ENCODE measurements at regions not wholly inside any gene's neighbourhood (a gene's known extent, or its start where the extent isn't known, plus 50 kb on each side); places are given as distances from the start of the nearest gene placed in this dataset.
"Not testable (repeated sequence)": the region's sequence is repeated elsewhere in the genome, so short reads cannot be mapped to it uniquely, and the experiment has no call there.

DNA sequence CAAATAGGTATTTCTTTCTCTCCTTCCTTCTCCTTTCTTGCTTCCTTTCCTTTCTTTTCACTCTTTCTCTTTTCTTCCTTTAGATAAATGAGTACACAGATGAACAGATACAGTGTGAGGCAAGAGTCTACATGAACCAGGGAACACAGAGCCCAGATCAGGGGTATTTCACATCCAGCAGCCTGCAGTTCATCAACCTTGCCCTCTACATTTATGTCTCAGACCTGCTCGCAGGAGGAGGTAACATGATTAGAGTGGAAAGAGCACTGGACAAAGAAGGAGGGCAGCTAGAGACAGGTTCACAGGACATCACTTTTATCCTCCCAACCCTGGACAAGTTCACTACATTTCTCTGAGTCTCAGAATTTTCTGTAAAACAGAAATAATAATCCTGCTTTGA, 773.1 kb downstream of the NTRK3 start:
- TF ChIP-seq, protein P1, sequence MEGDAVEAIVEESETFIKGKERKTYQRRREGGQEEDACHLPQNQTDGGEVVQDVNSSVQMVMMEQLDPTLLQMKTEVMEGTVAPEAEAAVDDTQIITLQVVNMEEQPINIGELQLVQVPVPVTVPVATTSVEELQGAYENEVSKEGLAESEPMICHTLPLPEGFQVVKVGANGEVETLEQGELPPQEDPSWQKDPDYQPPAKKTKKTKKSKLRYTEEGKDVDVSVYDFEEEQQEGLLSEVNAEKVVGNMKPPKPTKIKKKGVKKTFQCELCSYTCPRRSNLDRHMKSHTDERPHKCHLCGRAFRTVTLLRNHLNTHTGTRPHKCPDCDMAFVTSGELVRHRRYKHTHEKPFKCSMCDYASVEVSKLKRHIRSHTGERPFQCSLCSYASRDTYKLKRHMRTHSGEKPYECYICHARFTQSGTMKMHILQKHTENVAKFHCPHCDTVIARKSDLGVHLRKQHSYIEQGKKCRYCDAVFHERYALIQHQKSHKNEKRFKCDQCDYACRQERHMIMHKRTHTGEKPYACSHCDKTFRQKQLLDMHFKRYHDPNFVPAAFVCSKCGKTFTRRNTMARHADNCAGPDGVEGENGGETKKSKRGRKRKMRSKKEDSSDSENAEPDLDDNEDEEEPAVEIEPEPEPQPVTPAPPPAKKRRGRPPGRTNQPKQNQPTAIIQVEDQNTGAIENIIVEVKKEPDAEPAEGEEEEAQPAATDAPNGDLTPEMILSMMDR (IDR thresholded peaks at IDR 0.05; ENCODE audit: low read depth, low read length, missing control alignments) = no peak
- in situ Hi-C loops (cut with HindIII; ENCODE audit: low sequenced_read_pairs) = no loop called here
- H3K4me3 ChIP-seq (ENCODE audit: low read depth, low read length) = no peak overlapping the region
- DNase-seq (ENCODE audit: low read depth) = no peak

DNA sequence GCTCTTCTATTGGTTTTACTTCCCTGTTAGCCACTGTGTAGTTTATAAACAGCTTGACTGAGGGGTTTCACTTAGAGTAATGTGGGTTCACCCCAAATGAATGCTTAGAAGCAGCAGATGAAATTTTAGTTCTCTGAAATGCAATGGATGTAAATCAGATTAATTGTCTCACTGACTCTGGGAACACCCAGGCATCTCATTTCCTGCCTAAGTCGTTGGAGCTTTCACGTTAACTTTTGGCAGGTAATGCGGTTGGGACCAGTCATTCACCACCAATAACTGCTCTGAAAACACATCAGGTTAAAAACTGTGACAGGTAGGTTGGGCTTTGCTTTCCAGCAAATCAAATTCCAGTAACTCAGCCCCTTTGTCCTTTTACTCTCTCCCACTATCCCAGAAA, 775.4 kb downstream of the NTRK3 start:
- TF ChIP-seq, protein P1 (IDR thresholded peaks at IDR 0.05; ENCODE audit: low read depth, low read length, missing control alignments) = no peak
- in situ Hi-C loops (cut with HindIII; ENCODE audit: low sequenced_read_pairs) = no loop called here
- DNase-seq (ENCODE audit: low read depth) = no peak
- no peak overlapping the region for H3K4me3 ChIP-seq (ENCODE audit: low read depth, low read length)

DNA sequence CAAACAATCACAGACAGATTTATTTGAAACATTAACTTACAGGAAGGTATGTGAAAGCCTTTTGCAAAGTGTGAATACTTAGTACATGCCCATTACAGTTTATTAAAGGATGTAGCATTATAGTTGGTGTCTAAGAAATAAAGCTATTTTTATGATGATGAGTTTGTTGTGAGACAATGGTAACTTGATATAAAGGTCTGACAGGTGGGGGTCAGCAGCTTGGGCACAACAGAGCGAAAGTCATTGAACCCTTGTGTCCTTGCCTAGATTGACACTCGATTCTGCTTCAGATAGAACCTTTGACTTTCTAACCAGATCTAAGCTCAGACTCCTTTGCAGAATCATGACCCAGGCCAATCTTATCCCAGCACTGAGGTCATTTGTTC, 777.9 kb downstream of the NTRK3 start:
- TF ChIP-seq, protein P1 (IDR thresholded peaks at IDR 0.05; ENCODE audit: low read depth, low read length, missing control alignments) = no peak
- no peak for DNase-seq (ENCODE audit: low read depth)
- in situ Hi-C loops (cut with HindIII; ENCODE audit: low sequenced_read_pairs) = no loop called here
- H3K4me3 ChIP-seq (ENCODE audit: low read depth, low read length) = no peak overlapping the region

DNA sequence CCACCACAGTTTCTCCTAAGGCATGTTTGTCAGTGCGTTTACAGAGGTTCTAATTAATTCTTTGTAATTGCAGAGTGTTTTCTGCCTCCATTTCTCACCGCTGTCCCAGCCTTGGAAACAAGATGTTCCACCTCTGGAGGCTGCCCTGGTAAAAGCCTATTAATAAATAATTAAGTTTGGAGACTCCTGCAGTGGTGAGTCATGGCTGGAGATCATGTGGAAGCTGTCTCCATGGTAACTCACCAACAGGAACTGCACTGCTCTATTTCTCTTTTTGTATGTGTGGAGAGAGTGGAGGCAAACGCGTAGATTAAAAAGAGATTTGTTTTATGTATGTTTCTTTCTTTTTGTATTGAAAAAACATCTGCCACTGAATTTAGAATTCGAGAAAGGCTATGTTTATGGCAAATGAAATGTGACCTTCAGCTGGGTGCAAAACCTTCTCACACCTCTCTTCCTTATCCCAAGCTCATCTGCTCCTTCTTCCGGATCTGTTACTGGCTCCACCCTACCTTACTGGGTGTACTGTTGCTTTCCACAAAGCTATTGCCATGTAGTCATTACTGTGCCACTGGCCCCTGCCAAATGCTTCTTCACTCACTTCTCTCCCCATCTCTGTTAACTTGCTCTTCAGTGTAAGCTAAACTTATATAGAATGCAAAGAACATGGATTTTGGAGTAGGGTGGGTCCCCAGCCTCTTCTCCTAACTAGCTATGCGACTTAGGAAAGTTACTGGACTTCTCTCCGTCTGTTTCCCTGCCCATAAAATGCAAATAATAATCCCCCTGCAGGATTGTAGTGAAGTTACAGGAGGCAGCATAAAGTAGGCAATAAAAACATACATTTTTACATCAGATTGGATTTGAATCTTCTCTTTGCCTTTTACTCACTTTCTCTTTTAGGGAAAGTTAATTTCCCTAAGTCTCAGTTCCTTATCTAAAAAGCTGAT, 778.5 kb downstream of the NTRK3 start:
- in situ Hi-C loops (cut with HindIII; ENCODE audit: low sequenced_read_pairs) = no loop called here
- peak overlapping the region; percentile 24 for H3K4me3 ChIP-seq (ENCODE audit: low read depth, low read length)
- TF ChIP-seq, protein P1 (IDR thresholded peaks at IDR 0.05; ENCODE audit: low read depth, low read length, missing control alignments) = peak; percentile 37
- peak; percentile 79 for DNase-seq (ENCODE audit: low read depth)

DNA sequence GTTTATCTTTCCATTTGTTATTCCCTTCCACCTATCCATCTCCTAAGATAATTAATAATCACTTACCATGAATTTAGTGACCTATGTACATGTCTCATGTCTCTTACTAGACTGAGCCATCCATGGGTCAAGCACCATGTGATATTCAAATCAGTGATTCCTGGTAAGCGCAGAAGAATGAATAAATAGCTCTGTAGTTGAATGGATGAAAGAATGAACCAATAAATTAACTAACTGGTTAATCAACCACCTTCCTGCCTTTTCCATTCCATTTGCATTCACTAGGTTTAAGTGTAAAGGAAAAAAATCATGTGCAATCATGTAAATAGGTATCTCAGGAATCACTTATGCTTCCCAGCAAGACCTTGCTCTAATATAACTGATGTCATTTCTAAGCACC, 779.5 kb downstream of the NTRK3 start:
- H3K4me3 ChIP-seq (ENCODE audit: low read depth, low read length) = no peak overlapping the region
- in situ Hi-C loops (cut with HindIII; ENCODE audit: low sequenced_read_pairs) = no loop called here
- DNase-seq (ENCODE audit: low read depth) = no peak
- TF ChIP-seq, protein P1 (IDR thresholded peaks at IDR 0.05; ENCODE audit: low read depth, low read length, missing control alignments) = no peak

DNA sequence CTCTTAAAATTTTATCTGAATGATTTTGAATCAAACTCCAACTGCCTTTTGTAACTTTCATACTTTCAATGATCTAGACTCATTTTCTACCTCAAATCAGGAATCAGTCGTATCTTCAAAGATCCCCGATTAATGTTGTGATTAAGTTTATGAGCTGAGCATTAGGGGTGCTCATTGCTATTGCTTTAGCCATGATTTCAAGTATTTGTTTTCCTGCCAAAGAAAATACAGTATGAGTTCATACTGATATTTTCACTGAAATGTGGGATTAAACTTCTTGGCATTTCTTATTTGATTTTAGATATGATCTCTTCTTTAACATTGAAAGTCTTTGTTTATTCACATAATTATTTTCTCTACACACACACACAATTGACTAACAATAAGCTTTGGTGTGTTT, 785.6 kb downstream of the NTRK3 start:
- no peak overlapping the region for H3K4me3 ChIP-seq (ENCODE audit: low read depth, low read length)
- in situ Hi-C loops (cut with HindIII; ENCODE audit: low sequenced_read_pairs) = no loop called here
- no peak for DNase-seq (ENCODE audit: low read depth)
- TF ChIP-seq, protein P1 (IDR thresholded peaks at IDR 0.05; ENCODE audit: low read depth, low read length, missing control alignments) = no peak

DNA sequence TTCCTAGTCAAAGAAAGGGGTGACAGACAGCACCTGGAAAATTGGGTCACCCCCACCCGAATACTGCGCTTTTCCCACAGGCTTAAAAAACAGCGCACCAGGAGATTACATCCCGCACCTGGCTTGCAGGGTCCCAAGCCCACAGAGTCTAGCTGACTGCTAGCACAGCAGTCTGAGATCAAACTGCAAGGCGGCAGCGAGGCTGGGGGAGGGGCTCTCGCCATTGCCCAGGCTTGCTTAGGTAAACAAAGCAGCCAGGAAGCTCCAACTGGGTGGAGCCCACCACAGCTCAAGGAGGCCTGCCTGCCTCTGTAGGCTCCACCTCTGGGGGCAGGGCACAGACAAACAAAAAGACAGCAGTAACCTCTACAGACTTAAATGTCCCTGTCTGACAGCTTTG, 792.6 kb downstream of the NTRK3 start:
- H3K4me3 ChIP-seq (ENCODE audit: low read depth, low read length); in situ Hi-C loops (cut with HindIII; ENCODE audit: low sequenced_read_pairs); DNase-seq (ENCODE audit: low read depth): not testable (repeated sequence)

Measured in astrocyte of the cerebellum (primary cell).